LoVo (cell line): ENCODE measurements at regions not wholly inside any gene's neighbourhood (a gene's known extent, or its start where the extent isn't known, plus 50 kb on each side); places are given as distances from the start of the nearest gene placed in this dataset.

Experiments used
- DNase-seq: peaks from one replicate; pipeline ENCODE4 v3.0.0-alpha.2; 2016; ENCODE audit warnings: low spot score

DNA sequence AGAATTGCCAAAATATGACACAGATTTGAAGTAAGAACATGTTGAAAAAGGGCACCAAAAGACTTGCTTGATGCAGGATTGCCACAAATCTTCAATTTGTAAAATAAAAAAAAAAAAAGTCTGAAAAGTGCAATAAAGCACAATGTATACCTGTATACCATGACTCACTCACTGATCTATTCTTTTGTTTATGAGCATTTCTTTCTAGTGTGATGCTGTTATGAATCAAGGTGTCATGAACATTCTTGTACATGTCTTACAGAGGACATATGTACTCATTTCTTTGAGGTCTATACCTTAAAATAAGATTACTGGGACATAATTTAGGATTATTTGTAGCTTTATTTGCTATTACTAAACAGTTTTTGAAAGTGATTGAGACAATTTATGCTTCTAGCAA, 464.9 kb upstream of the RBMS3 start:
- no peak for DNase-seq

- DNase-seq = no peak
Observed at GRCh38 chr3:28824316-28824715, 456.6 kb upstream of the RBMS3 start.

GRCh38 chr3:28826840-28827239, 454.0 kb upstream of the RBMS3 start:
- no peak for DNase-seq

DNA sequence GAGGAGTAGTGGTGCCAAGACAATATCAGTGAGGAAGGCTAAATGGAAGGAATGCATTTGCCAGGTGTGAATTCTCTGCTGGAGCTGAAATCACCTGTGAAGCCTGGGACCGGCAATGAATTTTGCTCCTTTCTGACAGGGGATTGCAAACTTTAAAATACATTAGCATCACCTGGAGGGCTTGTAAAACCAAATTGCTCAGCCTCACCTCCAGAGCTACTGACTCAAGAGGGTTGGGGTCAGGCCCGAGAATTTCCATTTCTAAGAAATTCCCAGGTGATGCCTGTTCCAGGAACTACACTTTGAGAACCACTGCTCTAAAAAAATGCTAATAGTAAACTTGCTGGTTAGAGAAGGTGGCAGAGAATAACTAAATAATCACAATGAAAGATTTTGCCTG, 445.6 kb upstream of the RBMS3 start:
- DNase-seq = no peak

DNA sequence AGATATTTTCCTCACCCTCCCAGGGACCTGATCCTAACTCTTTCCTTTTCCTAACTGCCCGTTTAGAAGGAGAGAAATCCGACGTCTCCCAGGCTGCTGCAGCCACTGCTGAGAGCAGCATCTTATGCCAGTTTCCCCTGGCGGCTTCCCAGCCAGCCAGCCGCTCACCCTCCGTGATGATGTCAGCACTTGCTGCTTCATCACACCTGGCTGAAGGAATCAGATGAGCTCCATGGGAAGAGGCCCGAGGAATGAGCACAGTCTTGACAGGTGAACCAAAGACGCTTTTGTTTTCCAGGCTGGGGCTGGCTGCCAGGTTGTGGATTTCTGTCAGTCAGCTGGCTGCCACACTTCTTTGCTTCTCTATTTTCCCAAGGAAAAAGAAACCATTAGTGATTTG, 445.1 kb upstream of the RBMS3 start:
- no peak for DNase-seq

GRCh38 chr3:28836199-28836598, 444.7 kb upstream of the RBMS3 start:
- no peak for DNase-seq

- DNase-seq = no peak
Observed at GRCh38 chr3:28840976-28841376, 439.9 kb upstream of the RBMS3 start.

DNA sequence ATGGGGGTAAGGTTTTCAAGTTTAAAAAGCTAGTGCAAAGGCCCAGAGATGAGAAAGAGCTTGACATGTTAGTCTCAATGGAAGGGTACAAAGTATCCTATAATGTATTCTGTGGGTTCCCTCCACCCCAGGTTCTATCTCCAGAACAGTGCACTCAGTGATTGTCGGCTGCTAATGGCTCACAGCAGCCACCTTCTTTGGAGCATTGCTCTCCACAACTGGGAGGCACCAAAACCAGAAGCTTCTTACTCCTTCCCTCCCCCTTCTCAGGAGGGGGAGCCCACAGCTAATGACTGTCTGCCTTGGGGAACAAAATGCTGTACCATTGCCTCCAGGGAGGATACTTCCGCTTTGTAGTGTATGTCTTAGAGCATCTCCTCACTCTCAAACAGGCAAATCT, 439.4 kb upstream of the RBMS3 start:
- DNase-seq = no peak

GRCh38 chr3:28844298-28845005, 436.4 kb upstream of the RBMS3 start:
- no peak for DNase-seq

- DNase-seq = no peak
Observed at GRCh38 chr3:28845006-28845324, 435.9 kb upstream of the RBMS3 start.

GRCh38 chr3:28846971-28847478, 433.8 kb upstream of the RBMS3 start:
- no peak for DNase-seq

DNA sequence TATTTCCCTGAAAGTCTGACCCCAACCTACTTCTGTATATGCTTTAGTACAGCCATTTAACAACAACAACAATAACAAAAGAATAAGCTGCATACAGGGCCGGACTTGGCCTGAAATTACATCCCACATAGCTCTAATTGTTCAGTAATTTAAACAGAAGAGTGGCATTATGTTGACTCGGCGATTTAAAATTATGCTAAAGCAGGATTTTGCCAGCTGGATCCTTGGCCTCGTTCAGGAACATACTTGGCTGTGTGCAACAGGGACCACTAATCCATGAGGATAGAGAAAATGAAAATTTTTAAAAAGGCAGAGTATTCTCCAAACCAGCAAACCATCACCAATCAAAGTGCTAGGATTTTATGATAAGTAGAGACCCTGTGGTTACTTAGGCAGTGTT, 433.1 kb upstream of the RBMS3 start:
- no peak for DNase-seq

- no peak for DNase-seq
Observed at GRCh38 chr3:28850186-28850585, 430.7 kb upstream of the RBMS3 start.

GRCh38 chr3:28853830-28854229, 427.0 kb upstream of the RBMS3 start:
- no peak for DNase-seq

DNA sequence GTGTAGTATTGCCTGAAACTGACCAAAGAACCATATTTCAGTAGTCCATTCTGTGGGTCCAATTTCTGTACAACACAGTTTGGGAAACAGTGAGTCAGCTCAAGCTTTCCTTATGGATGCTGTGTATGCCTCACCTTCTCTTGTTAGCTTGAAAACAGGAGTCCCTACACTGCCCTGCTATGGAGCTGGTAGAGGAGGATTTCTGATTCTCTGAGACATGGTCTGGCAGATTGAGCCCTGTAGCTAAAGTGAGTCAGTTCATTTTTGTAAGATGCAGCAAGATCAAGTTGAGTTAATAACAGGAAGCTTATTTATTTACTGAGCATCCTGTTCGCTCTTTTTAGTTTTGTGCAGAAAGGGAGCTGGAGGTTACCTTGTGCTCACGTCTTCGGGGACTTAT, 424.1 kb upstream of the RBMS3 start:
- DNase-seq = no peak

DNA sequence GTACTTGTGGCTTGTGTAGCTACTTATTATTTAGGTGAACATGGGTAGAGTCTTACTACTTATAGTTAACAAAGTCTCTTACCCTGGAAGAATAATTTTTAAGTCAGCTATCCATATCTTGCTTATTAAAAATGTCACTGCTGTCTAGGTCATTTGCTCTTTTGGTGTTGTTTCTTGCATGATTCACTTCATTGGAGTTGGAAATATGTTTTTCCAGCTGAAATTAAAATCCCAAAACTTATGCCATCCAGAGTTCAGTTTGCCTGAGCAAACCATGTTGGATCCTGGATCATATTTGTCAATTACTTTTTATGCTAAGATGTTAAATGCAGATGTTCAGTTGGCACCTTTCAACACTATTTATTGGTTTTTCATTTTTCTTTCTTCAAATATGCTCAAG, 421.0 kb upstream of the RBMS3 start:
- no peak for DNase-seq

GRCh38 chr3:28860307-28860706, 420.6 kb upstream of the RBMS3 start:
- no peak for DNase-seq

DNA sequence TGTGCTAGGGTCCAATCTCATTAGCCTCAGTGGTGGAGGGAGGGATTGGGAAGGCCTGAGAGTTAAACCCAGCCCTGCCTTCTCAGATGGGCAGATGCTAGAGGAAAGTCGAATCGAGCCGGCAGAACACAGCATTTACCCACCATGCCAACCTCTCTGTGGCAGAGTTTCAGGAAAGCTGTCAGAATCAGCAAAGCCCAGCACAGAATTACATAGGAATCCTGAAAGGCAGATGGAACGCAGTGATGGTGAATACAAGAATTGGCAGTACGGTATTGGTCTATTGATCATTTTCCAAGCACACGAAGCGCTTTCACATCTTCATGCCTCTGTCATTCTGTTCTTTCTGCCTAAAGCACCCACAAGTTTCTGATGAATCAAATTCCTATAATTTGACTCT, 417.7 kb upstream of the RBMS3 start:
- no peak for DNase-seq

DNA sequence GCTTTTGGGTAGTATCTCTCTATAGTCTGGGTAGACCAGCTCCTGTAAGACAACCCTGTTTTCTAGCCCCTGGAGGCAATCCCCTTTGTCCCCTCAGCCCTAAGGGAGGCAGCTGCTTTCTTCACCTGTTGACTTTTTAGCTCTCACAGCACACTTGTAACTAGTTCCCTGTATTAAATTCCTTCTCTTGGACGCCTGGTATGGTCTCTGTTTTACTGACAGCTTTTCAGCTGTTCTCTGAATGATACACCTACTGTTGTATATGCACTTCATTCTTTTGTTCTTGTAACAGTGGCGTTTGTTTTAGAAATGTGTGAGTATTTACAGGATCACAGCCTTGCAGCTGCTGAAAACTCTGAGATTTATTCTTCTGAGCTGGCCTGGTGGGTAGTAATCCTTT, 413.0 kb upstream of the RBMS3 start:
- no peak for DNase-seq

DNA sequence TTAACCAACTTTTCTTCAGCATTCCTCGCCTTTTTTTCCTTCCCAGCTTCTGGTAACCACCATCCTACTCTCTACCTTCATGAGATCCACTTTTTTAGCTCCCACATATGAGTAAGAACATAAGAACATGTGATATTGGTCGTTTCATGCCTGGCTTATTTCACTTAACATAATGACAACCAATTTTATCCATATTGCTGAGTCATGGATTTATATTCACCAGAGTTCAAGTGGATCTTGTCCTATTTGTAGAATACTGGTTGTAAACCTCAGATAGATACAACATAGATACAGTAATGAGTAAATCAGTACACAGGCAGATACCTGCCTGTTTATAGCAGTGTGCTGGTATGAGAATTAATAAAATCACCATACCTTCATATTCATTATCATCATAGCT, 412.0 kb upstream of the RBMS3 start:
- DNase-seq = no peak

- DNase-seq = no peak
Observed at GRCh38 chr3:28877912-28878311, 403.0 kb upstream of the RBMS3 start.

GRCh38 chr3:28890373-28890772, 390.5 kb upstream of the RBMS3 start:
- DNase-seq = no peak

- DNase-seq = no peak
Observed at GRCh38 chr3:28891485-28891884, 389.4 kb upstream of the RBMS3 start.

DNA sequence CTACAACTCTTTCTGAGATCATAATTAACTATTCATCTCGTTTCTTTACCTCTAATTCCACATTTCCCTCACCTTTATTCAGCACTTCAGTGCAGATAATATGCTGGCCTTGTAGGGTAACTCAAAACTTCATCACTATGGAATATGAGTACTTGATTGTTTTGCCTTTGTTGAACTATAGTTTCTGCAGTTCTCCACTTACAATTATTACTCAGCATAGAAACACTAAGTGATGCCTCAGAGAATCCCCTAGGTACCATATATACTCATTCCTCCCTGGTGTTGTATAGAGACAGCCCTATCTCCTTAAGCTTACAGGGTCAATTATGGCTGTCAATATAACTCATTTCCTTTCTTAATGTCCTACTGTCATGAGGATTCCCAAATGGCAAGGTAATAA, 380.6 kb upstream of the RBMS3 start:
- DNase-seq = no peak

GRCh38 chr3:28901018-28901417, 379.9 kb upstream of the RBMS3 start:
- DNase-seq = no peak
